Fibroblast of skin of back (primary cell): ENCODE measurements at regions not wholly inside any gene's neighbourhood (a gene's known extent, or its start where the extent isn't known, plus 50 kb on each side); places are given as distances from the start of the nearest gene placed in this dataset.

ENCODE experiments used
- DNase-seq: peaks from one replicate; pipeline ENCODE4 v3.0.0-alpha.2; 2013

DNA sequence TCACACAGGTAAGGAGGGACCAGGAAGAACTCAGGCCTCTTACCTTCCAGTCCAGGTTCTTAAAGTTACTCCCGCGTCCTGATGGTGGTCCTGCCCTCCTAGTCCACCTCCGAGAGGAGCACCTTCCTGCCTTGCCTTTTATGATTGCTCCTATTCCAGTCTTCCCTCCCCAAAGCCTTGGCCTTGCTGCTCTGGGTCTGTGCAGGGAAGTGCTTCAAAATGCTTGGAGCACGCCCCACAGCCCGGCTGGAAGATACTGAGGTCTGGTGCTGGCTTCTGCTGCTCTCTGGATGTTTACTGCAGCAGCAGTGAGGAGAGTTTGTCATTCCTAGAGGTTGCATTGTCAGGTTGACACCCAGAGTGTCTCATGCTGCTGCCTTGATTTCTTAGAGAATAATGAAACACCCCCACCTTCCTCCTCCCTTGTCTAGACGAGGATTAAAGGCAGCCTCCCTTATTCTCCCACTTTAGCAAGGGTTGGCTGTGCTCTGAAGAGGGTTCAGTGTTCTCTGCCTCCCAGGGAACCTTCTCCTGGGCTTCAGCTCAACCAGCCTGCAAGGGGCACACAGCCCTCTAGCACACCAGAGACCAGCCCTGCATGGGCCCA lies 142.2 kb upstream of the CACNA1E start:
- DNase-seq: no peak

DNA sequence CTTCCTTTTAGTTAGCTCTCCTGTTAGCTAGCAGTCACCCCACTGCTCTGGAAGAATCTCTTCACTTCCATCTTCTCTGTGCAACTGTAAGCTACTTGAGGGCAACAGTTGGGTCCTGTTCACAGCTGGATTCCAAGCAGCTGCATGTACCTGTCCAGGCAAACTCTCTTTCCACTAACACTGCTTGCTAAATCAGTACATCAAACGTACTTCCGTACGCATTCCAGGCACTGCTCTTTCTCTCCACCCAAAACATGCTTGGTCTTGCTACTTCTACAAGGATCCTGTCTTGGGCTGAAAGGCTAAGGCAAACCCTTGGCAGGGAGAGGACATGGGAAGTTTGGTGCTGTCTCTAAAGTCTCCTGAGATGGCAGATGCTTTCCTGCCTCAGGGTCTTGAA lies 139.2 kb upstream of the CACNA1E start:
- DNase-seq: no peak

DNA sequence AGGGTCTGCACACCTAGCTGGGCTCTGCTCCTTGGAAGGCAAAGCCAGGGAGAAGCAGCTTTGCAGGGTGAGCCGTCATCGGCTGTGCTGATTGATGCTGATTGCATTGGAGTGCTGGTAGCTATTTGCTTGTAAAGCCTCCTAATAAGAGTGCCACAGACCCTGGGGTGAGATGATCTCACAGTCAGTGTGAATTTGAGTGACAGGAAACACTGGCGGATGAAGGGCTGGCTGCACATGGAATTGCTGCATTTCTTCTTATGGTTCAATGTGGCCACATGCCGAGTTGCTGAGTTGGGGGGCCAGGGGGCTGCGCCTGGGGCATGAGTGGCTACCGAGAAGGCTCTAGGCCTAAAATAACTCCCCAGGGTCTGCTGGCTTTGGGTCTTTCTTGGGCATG lies 138.2 kb upstream of the CACNA1E start:
- no peak for DNase-seq

DNA sequence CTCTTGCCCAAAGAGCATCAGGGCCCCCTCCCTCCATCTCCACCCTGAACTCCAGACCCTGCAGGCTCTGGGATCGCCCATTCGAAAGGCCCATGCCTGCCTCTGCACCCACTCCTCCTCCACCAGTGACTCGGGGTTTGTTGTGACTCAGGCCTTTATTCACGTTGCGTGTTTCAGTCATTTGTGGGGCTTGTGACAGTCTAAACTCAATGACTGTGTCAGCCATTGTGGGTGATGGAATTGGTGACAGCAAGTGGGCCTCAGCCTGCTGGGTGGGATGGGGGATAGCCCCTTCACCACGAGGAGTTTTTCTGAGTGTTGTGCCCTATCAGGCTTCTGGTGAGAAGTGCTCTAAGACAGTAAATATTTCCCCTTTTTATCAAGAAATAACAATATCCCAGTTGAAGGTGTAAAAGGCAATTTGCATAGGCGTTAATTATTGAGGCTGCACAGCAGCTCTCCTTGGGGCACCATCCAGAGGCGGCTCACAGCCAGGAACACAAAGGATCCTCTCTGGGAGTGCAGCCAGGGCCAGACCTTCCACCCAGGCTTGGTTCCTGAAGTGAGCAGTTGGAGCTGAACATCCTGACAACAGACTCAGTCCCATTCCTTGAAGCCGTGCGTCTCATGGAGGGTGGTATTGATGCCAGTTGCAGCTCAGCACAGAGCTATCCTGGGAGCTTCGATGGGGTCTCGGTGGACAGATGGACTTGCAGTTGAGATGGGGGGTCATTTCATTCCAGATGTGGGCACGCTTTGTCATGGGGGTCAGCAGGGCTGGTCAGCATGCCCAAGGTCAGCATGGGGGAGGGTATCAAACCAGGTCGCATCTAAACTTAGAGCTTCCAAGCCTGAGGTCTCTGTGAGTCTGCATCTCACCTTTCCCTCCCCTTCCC lies 135.6 kb upstream of the CACNA1E start:
- DNase-seq: no peak

DNA sequence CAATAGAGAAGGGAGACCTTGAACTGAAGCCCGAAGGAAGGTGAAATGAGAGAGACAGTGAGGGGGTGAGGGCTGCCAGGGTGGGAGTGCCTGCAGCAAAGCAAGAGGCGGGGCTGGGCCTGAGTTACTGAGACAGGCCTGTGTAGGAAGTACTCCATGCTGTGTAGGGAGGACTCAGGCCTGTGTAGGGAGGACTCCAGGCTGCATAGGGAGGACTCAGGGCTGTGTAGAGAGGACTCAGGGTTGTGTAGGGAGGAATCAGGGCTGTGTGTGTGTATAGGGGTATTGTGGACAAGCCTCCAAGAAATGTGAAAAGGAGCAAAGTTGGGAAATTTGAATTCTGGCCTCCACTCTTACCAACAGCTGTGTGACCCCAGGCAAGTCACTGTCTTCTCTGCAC lies 133.8 kb upstream of the CACNA1E start:
- no peak for DNase-seq

DNA sequence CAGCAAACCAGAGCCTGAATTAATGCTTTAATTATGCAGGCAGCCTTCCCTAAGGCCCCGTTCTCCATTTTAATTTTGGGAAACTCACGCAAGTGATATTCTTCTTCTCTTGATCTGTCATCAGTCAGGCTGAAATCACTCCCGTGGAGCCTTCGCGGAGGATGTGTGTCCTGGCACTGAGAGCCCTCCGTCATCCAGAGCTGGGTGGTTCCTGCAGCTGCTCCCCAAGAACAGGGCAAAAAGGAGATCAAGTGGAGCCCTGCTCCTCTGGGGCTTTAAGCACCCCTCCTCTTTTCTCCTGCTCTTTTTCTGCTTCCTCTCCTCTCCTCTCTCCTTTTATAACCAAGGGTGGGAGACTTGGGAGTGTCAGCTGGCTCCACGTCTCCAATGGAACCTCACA lies 133.2 kb upstream of the CACNA1E start:
- no peak for DNase-seq

DNA sequence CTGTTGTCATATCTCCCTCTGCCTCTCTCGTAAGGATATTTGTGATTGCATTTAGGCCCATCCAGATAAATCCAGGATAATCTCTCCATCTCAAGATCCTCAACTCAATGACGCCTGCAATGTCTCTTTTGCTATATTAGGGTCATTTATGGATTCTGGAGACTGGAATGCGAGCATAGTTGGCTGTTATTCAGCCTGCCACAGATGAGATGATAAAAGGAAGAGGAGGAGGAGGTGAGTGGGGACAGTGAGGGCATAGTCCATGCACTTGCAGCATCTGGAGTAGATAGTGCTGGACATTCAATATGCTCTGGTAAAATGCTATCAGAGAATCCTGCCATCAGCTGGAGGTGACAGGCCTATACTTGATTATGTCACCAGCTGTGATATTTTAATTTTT lies 131.6 kb upstream of the CACNA1E start:
- DNase-seq: no peak

DNA sequence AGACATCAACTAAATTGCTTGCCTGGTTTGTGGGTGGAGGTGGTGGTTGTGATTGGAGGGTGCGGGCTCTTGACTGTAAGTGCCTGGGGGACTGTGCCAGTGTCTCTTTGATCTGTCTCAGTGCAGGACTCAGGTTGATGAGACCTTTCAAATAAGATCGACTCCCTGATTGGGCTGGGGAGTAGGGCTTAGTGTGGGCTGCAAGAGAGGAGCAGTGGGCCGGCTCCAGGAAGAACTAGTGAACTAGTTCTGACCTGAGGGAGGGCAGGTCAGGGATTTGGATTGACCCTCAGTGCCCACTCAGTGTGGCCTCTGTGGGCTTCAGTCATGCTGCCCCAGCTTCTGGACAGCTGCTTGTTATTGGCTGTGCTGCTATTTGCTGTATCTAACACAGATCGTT lies 130.6 kb upstream of the CACNA1E start:
- DNase-seq: no peak

DNA sequence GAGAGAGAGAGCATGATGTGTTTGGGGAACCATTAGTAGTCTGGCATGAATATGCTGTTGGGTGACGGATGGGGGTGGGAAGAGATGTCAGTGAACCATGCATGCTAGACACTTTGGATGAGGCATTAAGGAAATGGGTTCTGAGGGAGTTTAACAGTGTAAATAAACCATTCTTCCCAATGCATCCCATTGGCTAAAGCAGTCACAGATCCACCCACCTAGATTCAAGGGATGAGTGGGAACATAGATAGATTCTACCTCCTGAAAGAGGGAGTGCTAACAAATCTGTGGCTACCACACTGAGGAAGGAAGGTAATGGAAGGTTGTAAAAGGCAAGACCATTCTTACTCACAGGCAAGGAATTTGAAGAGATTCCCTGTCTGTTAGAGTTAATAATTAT lies 129.8 kb upstream of the CACNA1E start:
- DNase-seq: no peak

DNA sequence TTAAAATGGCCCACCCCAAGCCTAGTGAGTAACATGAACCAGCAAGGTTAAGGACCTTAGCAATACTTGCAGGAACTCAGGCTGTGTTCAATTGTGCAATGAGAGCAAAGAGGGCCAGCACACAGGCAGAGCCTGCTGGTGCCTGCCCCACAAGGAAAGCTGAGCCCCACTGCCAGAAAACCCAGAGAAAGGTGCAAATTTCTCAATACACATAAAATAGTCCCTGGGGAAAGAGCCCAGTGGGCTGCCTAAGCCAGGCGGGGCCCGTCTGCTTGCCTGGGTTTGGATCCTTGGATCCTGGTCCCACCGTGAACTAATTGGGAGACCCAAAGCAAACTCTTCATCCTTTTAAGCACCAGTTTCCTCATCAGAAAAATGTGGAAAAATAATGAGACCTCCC lies 128.5 kb upstream of the CACNA1E start:
- no peak for DNase-seq

DNA sequence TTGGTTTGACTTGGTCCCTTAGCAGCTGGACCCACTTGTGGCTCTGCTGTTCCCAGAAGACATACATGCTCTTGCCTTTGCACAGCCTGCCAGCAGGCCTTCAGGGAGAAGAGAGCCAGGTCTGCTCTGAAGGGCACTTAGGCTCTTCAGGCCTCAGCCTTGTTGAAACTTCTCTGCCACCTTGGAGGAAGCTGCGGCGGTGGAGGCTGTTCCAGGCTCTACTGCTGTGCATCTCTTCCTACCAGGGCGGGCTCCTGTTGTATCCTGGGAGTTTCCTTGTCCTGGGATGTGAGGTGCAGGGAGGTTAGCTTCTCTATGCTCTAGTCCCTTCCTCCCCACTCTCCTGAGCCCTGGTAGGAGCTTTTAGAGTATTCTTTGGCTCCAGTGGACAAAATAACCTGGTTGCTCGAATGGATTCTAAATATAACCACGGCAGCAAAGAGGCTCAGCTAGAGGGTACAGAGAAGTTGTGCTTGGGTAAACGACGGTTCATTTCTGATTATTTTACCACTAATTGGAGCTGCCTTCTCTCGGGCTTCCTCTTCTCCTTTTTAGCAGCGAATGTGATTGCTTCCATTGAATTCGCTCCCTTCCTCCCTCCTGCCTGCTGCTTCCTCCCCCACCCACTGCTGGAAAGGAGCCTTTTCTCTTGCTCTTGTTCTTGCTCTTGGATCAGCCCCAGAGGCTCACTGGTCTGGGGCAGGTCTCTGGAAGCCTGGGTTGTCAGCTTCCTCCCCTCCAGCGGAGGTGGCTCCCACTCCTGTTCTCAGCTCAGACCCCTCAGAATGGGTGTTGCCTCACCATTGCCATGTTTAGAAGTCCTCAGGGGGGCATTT lies 126.6 kb upstream of the CACNA1E start:
- DNase-seq: no peak

DNA sequence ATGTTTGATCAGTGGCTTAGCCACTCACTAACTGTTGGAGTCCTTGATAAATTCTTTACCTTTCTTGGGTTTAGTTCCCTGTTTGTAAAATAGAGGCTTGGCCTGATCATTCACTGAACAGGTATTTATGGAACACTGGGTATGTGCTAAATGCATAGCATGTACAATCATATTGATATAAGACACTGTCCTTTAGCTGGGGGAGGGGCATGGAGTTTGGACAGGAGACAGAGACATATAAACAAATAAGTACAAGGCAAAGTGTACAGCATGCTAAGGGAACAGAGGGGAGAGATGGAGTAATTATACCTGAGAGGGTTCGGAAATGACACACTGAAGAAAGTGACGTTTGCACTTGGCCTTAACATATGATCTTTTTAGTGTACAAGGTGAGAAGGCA lies 124.3 kb upstream of the CACNA1E start:
- DNase-seq: no peak

DNA sequence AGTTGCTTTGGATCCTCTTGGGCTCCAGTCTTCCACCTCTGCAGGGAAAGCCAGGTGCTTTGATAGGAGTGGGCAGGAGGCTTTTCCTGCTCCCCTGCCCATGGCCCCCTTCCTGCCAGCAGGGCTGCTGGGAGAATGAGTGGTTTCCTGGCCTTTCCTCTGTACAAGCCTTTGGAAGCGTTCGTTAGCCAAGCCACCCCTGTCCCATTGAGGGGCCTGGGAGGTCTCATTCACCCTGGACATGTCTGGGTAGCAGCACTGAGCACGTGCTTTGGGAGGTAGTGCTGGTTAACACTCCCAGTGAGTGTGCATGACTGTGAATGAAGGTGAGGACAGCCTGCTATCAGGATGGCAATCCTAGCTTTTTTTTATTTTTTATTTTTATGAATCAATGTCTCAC lies 118.5 kb upstream of the CACNA1E start:
- DNase-seq: no peak

DNA sequence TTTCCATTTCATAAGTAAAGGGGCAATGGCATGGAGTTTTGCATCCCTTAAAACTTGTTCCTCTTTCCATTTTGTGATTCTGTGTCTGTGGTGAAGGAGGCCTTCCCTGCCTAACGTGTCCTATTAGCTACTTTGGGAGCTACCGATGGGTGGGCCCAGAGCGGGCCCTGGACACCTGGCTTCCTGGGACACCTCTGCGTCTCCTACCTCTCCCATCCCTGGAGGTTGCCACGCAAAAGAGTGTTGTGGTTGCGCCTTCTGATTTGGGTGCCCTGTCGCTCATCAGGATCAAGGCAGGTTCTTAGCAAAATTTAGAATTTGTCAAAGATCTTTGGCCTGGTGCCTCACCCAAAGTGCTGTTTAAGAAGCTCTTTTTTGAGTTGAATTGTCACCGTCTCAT lies 116.4 kb upstream of the CACNA1E start:
- no peak for DNase-seq

DNA sequence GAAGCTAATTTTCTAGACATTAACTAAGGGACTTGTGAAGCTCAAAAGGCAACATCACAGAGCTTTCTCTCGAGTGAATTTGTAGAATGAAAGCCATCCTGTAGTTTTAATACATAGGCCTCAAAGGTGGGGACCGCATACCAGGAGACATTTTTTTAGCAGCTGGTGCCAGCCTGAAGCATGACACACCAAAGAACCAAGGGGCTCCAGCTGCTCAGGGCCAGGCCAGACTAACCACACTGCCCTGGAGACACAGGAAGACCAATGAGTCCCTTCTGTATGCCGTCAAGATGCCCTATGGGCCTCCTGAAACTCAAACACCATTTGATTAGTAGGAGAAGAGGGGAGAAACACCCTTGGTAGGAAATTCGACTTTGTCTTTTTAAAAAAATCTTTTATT lies 113.9 kb upstream of the CACNA1E start:
- DNase-seq: no peak

DNA sequence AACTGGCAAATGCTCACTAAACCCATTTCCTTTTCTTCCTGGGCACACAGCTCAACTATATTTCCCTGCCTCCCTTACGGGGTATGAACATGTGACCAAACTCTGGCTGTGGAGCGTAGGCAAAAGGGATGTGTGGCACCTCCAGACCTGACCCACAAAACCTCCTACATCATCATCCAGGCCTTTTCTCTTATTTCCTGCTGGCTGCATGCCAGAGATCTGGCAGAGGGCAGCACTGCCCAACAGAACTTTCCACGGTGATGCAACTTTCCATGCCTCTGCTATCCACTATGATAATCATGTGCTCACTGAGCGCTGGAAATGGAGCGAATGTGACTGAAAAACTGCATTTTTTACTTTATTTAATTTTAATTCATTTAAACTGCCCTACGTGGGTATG lies 99.6 kb upstream of the CACNA1E start:
- no peak for DNase-seq

DNA sequence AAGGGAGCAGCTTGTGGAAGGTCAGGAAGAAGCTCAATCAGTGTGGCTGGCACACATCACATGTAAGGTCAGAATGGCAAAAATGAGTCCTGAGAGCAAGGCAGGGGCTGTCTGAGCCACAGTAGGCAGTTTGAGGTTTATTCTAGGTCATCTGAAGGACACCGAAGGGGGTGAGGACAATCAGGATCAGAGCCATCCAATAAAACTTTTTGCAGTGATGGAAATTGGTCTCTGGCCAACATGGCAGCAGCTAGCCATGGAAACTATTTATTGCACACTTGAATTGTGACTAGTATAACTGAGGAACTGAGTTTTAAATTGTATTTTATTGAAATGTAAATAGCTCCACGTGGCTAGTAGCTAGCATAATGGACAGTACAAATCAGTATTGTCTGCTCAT lies 97.0 kb upstream of the CACNA1E start:
- no peak for DNase-seq

DNA sequence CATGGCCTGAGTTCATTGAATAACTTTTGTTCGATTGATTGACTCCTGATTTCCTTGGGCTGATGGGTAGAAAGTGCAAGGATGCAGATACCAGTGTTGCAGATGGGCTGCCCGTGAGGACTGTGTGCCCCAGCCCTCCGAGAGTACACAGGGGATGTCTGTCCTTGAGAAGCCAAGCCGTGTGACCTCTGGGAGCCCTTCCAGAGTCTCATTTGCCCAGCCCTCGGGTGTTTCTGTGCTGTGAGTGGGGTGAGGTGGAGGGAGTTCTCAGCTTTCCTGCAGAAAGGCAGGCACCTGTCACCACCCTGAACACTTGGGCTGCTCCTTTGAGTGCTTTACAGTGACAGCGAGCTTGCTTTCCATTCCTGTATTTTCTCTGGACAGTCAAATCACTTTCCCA lies 96.4 kb upstream of the CACNA1E start:
- DNase-seq: no peak

DNA sequence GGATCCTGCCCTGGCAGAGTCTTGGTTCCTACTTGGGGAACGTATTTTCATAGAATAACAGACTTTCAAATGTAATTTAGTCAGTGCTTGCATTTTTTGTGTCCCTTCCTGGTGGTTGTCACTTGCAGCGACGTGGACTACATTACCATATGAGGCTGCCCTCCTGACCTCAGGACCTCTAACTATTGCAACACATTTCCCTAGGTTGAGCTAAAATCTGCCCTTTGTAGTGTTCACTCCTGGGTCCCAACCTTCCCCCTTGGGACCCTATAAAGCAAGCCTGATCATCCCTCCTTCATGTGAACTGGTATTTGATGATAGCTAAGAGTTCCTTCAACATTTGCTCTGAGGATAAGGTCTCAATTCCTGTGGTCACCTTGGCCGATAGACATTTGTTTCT lies 95.6 kb upstream of the CACNA1E start:
- no peak for DNase-seq

DNA sequence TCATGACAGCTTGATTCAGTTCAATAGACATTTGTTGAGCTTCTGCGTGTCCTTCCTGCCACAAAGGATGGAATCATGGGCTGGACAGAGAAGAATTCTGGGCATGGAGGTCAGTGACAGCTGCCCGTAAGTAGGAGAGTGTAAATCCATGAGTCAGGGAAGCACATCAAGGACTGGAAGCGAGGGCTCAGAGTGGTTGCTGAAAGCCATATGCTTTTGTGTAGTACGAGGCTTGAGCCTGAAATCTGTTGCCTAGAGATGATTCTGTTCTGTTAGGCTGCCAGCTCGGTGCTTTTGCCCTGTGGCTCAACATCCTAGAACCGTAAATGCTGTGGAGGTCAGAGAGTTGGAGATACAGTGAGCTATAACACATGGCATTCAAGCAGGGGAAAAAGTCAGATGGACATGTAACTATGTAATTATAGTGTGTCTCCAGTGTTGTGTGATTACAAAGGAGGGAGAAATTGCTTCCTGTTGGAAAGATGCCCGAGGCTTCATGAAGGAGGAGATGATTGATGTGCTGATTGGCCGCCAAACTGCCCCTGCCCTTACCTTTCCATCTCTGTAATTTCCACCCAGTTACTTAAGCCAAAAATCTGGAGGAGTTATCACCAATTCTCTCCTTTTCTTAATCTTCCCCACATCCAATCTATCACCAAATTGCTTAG lies 92.8 kb upstream of the CACNA1E start:
- no peak for DNase-seq

DNA sequence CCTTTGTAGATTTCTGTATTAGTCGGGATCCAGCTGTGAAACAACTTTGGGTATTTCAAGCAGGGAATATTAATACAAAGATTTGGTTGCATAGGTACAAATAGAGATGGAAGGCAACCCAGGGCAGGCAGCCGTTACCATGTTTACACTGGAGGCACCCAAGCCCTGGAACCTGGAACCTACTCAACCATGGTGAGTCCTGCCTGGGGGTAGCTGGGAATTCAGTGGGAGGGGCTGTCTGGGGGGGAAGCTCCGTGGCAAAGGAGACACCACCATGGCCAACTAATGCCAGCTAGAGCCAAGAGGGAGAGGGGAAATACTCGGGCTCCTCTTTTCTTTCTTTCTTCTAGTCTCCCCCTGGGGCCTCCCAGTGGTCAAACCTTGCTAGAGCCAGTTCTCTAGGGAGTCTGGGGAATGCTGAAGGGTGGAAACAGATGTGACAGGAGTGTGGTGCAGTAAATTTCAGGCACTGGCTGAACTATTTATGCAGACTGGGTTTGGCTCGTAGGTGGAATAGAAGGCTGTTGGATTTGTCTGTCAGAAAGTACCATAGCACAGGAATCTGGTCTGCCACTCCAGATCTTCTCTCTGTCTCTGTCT lies 91.9 kb upstream of the CACNA1E start:
- DNase-seq: no peak

DNA sequence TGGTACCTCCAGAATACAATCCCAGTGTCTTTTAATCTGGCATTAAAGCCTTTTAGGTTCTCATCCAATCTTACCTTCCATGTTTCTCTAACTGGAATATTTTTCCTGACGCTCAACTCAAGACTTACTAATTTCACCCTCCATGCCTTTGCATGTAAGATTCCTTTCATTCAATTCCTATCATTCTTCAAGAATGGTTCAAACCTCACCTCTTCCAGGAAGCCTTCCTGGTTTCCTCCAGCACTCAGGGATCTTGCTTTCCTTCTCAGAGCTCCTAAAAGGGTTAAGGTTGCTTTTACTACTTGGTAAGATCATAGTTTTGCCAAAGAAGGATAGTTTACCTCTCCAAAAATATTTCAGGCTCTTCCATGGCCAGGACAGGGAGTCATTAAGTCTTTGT lies 91.2 kb upstream of the CACNA1E start:
- no peak for DNase-seq
